IPS DF 19.7 (cell line): ENCODE measurements at regions not wholly inside any gene's neighbourhood (a gene's known extent, or its start where the extent isn't known, plus 50 kb on each side); places are given as distances from the start of the nearest gene placed in this dataset.
A peak's percentile ranks its signal among the peaks of the same experiment; 100 is the strongest.
"Not testable (repeated sequence)": the region's sequence is repeated elsewhere in the genome, so short reads cannot be mapped to it uniquely, and the experiment has no call there.

Source experiments
- DNase-seq: peaks from one replicate; pipeline ENCODE4 v3.0.0-alpha.2; 2013; ENCODE audit warnings: low read depth, low spot score

- no peak for DNase-seq
Observed at GRCh38 chr12:83473408-83474095, 786.8 kb downstream of the TMTC2 start.

DNA sequence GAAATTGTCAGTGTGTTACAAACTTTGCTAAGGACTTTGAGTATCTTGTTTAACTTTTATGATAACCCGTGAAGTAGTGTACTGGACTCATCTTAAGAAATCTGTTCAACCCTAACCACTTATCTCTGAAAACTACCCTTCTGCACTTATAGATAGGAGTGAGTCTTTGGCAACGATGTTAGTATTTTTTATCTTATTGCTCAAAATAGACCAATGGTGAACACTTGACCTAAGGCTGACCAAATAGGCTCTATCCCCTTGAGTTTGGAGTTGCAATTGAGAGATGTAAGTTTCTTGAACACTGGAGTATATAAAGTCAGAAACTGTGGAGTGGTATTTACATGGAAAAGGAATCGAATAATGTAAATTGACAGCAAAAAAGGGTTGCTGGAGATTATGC is 786.1 kb downstream of the TMTC2 start:
- DNase-seq: no peak

GRCh38 chr12:83472350-83472749 is 785.6 kb downstream of the TMTC2 start:
- DNase-seq: no peak

- DNase-seq: no peak
Observed at GRCh38 chr12:83471341-83471740, 784.6 kb downstream of the TMTC2 start.

DNA sequence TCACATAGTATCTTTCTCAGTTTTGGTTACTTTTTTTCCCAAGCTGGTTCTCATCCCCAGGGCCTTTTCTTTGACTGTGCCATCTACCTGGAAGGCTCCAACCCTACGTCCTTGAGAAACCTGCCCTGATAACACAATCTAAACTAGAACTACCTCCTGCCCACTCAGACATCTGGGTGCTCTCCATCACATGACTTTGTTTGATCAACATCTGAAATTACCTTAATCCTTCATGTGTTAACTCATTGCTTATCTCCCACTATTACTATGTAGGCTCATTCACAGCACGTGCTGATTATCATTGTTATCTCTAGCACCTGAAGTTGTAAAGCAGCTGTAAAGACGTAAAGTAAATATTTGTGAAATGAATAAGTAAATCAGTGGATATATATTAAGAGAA is 784.0 kb downstream of the TMTC2 start:
- no peak for DNase-seq

GRCh38 chr12:83468988-83469908 is 782.5 kb downstream of the TMTC2 start:
- no peak for DNase-seq

GRCh38 chr12:83465632-83466031 is 778.9 kb downstream of the TMTC2 start:
- no peak for DNase-seq

DNA sequence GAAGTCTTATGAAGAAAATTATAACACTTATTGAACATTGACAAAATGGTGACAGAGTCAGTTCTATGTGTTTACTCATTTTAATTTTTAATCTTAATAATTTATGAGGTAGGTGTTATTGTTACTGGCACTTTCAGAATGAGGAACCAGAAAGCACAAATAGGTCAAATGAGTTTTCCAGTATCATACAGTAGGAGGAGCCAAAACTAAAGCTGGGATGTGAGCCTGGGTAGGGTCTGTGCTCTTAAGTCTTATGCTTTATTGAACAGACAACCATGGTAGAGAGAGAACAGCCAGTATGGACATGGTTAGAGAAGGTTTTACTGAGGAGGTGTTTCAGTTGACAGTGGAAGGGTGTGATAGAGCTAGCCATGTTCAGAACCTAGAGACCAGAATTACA is 775.7 kb downstream of the TMTC2 start:
- DNase-seq: no peak

GRCh38 chr12:83461336-83461935 is 774.7 kb downstream of the TMTC2 start:
- no peak for DNase-seq

DNA sequence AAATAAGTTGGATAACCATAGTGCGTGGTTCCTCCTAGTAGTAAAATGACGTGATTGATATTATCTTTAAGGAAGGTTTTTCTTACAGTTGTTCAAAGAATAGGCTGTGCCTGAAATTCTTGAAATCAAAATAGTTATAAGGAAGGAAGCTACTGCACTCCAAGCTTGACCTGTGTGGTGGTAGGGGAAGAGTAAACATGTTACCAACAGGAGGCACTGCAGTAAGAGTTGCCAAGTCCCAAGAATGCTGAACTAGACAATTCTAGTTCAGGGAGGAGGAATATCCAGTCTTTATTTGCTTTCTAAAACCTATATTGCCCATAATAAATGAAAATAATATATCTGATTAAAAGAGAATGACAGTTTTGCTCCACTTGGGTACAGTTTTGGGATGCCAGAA is 764.5 kb downstream of the TMTC2 start:
- DNase-seq: no peak

DNA sequence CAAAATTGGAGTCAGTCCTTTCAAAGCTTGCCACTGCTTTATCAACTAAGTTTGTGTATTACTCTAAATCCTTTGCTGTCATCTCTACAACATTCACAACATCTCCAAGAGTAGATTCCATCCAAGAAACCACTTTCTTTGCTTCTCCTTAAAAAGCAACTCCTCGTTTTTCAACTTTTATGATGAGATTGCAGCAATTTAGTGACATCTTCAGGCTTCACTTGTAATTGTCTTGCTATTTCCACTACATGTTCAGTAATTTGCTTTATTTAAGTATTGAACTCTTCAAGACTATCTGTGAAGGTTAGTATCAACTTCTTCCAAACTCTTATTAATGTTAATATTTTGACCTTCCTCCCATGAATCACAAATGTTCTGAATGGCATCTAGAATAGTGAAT is 747.9 kb downstream of the TMTC2 start:
- no peak for DNase-seq

DNA sequence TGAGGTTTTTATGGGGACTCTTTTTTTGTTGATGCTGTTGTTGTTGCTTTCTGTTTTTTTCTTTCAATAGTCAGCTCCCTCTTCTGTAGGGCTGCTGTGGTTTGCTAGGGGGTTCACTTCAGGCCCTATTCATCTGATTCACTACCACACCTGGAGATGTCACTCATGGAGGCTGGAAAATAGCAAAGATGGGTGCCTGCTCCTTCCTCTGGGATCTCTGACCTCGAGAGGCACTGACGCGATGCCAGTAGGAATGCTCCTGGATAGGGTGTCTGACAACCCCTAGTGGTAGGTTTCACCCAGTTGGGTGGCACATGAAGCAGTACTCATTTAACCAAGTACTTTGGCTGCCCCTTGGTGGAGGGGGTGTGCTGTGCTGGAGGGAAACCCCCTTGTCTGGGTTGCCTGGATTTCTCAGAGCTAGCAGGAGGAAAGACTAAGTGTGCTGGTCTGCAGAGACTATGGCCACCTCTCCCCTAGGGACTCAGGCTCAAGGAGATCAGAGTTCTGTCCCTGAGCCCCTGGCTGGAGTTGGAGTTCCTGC is 745.5 kb downstream of the TMTC2 start:
- no peak for DNase-seq

- not testable (repeated sequence) for DNase-seq
Observed at GRCh38 chr12:83427586-83428136, 741.0 kb downstream of the TMTC2 start.

GRCh38 chr12:83414981-83415380 is 728.3 kb downstream of the TMTC2 start:
- no peak for DNase-seq

GRCh38 chr12:83408851-83409250 is 722.1 kb downstream of the TMTC2 start:
- DNase-seq: no peak

DNA sequence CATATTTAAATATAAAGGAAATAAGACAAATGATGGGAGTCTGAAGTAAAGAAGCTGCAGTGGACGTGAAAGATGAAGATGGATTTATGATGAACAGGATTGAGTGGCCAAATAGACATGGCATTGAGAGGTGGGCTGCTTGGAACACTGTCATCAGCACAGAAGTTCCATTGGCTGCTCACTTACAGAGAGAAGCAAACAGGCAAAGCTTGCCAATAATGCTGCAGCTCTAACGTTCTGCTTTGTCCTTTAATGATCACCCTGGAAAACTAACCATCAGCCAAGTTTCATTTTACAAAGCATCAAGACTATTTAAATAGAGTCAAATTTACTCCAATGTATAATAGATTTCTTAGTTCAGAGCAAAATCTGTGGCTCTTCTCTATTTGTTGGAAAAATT is 721.4 kb downstream of the TMTC2 start:
- no peak for DNase-seq

DNA sequence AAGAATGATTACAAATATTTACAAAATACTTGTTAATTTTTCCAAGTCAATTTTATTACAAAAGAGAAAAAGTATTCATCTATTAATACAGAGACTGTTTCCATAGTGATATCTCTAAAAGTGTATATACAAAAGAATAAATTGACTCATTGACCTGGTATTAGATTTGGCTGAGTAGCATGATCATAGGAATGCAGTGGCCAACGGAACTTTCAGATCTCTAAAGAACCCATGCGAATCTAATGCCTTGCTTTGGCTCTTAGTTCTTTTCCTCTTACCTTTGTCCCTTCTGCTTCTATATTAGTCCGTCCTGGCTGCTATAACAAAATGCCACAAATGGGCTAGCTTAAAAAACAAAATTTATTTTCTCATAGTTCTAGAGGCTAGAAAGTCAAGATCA is 717.8 kb downstream of the TMTC2 start:
- DNase-seq: no peak

DNA sequence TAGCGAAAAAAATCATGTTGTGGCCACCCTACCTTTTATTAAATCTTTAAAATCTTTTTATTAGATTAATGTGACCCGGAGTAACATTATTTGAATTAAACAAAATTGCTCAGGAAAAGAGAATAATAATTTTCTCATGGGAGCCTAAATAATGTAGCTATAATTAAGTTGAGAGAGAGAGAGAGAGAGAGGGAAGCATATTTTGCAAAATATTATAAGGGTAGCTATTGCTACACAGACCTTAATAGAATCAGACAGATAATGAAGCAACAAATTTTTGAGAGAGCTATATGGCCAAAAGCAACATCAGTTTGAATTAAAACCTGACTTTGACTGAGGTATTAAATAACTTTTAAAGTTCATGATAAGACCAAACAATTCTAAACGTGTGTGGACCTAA is 703.5 kb downstream of the TMTC2 start:
- no peak for DNase-seq

- peak; percentile 23 for DNase-seq
Observed at GRCh38 chr12:83389237-83389996, 702.7 kb downstream of the TMTC2 start.

- DNase-seq: no peak
Observed at GRCh38 chr12:83388551-83388950, 701.8 kb downstream of the TMTC2 start.

DNA sequence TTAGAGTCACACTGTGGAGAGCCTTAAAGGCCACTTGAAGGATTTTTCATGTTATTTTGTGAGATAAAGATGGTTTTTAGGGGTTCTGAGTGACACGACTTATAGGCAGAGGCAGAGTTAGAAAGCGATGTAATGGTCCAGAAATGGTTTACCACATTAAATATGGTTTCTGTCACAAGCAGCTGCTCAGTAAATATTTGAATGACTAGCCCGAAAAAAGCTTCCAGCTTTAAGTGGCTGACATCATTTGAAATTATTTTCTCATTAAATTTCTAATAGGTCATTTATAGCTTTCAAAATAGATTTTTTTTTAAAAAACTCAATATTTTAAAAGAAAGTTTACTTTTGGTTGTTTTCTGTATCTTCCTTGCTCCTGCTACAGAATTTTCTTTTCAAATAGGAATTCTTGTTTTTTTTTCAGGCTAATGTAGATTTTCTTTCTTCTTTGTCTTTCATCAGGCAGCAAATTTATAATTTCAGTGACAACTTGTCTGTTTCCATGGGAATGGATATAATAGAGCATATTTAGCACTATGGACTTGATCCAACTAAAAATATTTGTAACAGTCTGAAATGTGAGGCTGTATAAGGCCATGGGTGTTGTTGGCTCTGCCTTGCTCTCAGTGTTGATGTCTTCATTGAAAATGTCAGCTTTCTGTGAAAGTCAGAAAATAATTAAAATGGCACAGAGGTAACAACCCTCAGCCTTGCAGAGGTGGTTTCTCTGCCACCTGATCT is 700.0 kb downstream of the TMTC2 start:
- no peak for DNase-seq
